BLaER1 treated with 17β-estradiol and CSF1 and Interleukin-3, amounts not matched to agents 10 nM and 100 nM (cell line): ENCODE measurements at regions not wholly inside any gene's neighbourhood (a gene's known extent, or its start where the extent isn't known, plus 50 kb on each side); places are given as distances from the start of the nearest gene placed in this dataset.

Source experiments
- H3K27ac ChIP-seq, 11 experiments: shearing (Covaris generic); formaldehyde crosslinking; 2 replicates each; pipeline ENCODE4 v1.8.1; 2022
- H3K27me3 ChIP-seq, 11 experiments: shearing (Covaris generic); formaldehyde crosslinking; 2 replicates each; pipeline ENCODE4 v1.8.1; 2022
- H3K36me3 ChIP-seq, 11 experiments: shearing (Covaris generic); formaldehyde crosslinking; 2 replicates each; pipeline ENCODE4 v1.8.1; 2022
- H3K4me1 ChIP-seq, 10 experiments: shearing (Covaris generic); formaldehyde crosslinking; 2 replicates each; pipeline ENCODE4 v1.8.1; 2022
- H3K4me2 ChIP-seq, 11 experiments: shearing (Covaris generic); formaldehyde crosslinking; 2 replicates each; pipeline ENCODE4 v1.8.1; 2022
- H3K4me3 ChIP-seq, 10 experiments: shearing (Covaris generic); formaldehyde crosslinking; 2 replicates each; pipeline ENCODE4 v1.8.1; 2022
- H3K9ac ChIP-seq, 11 experiments: shearing (Covaris generic); formaldehyde crosslinking; 2 replicates each; pipeline ENCODE4 v1.8.1; 2022
- H3K9me3 ChIP-seq, 11 experiments: shearing (Covaris generic); formaldehyde crosslinking; replicated peaks in 1 of 11; 2 replicates each; pipeline ENCODE4 v1.8.1; 2022
- H4K20me1 ChIP-seq, 11 experiments: shearing (Covaris generic); formaldehyde crosslinking; 2 replicates each; pipeline ENCODE4 v1.8.1; 2022
- Cebpa-rat ChIP-seq, 11 experiments: shearing (Covaris generic); IDR thresholded peaks; 2 replicates each; pipeline ENCODE4 v1.8.1; 2022

GRCh38 chr2:105188343-105188742 lies 53.2 kb upstream of the GPR45 start:
- H3K36me3 ChIP-seq, result no peaks in the 10 kb centered on the region
- H3K9ac ChIP-seq, result no peak overlapping the region
- H3K9me3 ChIP-seq, result peaks cover 0 to 20% (median 10%) of the 10 kb centered on the region in 11 experiments; a peak in 16 of 22 replicates
- H3K4me1 ChIP-seq, result peaks cover 0 to 6% (median 0%) of the 10 kb centered on the region in 10 experiments; a peak in 5 of 20 replicates
- H3K4me2 ChIP-seq, result no peak overlapping the region
- no peak for TF ChIP-seq Cebpa-rat (IDR thresholded peaks at IDR 0.05)
- H4K20me1 ChIP-seq, result no peaks in the 10 kb centered on the region
- no peak overlapping the region for H3K27ac ChIP-seq
- H3K27me3 ChIP-seq, result no peaks in the 10 kb centered on the region
- no peak overlapping the region for H3K4me3 ChIP-seq
